GM19238 (cell line): ENCODE measurements at regions not wholly inside any gene's neighbourhood (a gene's known extent, or its start where the extent isn't known, plus 50 kb on each side); places are given as distances from the start of the nearest gene placed in this dataset.
"Not testable (repeated sequence)": the region's sequence is repeated elsewhere in the genome, so short reads cannot be mapped to it uniquely, and the experiment has no call there.

Experiments
- DNase-seq: peaks from one replicate; pipeline ENCODE4 v3.0.0; 2011; ENCODE audit warnings: low spot score; ENCODE audit not compliant: insufficient read length

DNA sequence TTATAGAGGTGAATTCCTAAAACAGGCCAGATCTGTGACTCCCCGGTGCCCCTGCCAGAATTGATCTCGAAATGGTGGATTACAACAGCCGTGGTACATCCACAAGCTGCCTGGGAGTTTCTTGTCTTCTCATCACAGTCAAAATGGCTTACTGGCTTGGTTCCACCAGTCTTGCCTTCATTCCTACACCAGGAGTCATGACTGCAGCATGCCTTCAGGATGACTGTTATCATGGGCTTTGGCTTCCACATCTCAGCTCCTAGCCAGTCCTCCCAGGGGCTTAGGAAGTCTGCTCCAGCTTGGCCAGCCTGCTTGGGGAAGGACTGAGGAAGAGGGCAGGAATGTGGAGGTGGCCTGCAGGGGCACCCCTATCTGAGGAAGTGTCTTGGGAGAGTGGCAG is 132.9 kb upstream of the NR3C1 start:
- DNase-seq = no peak

DNA sequence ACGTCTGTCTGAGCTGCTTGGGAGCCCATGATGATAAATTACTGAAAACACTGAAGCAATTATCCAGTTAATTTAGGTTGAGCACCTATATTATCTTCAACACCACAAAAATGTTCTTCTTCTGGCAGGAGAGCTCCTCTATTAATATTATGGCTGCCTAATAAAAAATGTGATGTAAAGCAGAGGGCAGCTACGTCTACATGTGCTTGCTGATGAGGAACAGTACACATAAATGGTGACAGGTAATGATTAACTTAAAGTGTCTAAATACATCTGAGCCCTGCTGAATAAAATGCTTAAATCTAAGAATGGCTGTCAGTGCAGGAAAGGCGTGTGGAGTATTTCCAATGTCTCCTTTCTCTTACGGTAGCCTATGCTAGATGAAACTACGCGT is 131.3 kb upstream of the NR3C1 start:
- no peak for DNase-seq

DNA sequence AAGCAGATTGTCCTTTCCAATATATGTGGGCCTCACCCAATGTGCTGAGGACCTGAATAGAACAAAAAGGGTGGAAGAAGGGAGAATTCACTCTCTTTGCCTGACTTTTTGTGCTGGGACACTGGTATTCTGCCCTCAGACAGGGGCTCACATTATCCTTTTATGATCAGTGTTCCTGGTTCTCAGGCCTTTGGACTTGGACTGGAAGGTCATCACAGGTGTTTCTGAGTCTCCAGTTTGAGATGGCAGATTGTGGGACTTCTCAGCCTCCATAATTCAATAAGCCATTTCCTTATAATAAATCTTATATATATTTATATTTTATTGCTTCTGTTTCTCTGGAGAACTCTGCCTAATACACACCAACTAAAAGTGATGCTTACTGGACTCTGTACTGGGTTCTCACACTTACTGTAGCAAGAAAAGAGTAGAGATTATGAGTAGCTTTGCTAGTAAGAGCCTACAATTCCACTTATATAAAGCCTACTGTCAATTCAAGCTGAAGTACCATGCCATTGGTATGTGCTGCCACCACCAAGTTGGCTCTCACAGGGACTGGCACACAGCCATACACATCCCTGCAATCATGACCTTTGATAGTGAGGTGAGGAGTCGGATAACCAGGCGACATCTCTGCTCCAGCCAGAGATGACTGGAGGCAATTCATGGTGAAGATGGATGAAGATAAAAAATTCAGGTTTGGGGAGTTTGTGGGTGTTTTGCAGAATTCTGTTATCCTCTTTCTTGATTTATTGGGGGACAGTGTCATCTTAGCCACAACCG is 130.7 kb upstream of the NR3C1 start:
- DNase-seq = no peak

DNA sequence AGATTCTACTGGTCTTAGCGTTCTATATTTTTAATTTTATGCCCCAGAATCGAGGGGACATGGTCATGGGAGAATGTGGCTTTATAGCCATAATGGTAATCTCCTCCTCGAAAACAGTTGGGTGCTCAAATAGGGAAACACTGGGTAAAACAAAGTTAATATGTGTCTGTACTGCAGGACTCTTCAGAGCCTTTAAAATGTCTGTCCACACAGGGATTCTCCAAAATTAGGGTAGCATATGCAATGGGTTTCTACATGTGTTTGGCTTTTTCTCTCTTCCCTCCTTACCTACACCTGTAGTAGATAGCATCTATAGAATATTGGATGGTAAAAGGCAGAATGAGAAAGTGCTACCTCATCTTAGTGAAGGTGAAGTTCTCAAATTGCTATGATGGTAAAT is 130.0 kb upstream of the NR3C1 start:
- no peak for DNase-seq

DNA sequence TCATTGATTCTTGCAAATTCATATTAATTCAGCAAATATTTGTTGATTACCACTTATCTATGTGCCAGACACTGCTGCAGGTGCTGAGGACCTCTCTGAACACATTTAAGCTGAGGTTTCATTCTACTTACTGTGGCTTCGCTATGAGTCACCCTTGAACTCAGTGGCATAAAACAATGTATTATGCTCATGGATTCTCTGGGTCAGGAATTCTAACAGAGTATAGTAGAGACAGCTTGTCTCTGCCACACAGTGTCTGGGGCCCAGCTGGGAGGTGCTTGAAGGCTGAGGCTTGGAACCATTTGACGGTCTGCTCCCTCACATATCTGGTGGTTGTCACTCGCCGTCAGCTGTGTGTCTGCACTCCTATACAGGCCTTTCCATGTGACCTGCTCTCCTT is 124.3 kb upstream of the NR3C1 start:
- no peak for DNase-seq

DNA sequence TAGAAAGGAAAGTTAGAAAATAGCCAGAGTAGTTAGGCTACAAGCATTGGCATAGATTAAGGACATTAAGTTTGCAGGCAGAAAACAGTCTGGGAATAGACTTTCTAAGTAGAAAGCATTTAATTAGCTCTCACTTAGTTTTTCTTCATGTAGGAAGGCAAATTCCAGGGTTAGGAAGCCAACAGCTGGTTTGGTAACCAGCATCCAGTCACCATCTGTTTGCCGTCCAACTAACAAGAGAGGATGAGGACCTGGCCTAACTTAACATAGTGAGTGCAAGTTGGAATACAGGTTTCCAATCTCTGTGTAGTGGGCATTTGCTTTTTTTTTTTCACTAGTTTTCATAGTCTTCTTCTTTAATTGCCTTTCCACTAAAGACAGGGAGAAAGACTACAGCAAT is 121.7 kb upstream of the NR3C1 start:
- no peak for DNase-seq

DNA sequence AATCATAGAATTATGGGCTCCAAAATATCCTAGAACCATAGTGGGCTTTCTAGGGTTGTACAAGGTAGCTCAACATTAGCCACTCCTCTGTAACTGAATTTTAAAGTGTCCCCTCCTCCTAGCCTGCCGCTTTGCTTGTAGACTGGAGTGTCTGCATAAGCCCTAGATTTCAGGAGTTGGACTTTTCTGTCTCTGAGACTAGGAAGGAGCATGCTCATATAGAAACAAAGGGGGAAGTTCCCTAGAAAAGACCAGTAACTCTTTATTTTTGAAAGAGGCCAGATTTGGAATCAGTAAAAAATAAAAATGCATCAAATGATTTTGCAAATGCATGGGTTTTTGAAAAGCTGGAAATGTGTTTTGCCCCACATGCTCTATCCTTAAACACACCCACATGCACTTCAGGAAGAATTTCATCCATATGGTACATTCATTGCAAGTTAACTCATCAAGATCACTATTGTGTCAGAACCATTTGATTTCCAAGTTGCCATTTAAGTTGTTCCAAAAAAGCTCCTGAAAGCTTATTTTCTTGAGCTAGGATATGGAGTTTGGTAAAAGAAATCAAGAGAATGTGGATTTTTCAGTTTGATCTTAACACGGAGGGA is 121.0 kb upstream of the NR3C1 start:
- DNase-seq = no peak

DNA sequence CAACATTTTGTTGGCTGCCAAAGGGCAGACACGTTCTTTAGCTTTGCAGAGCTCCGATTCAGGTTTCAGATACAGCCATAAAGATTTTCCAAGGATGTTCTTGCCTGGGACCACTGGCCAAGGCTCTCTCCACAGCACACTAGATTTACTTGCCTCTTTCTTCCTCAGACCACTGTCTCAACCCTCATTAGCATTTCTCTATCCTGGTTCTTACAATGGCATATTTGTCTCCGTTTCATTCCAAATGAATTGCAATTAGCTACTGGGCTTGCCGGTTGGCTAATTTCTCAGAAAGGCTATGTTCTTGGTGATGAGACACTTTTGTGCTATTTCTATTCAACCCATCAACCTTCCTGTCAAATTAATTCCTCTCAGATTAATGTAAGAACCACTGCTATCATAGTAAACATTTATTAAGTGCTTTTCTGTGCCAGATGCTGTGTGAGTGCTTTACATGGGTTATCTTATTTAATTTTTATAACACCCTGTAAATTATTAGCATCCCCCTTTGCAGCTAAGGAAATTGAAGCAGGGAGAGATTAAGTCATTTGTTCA is 118.4 kb upstream of the NR3C1 start:
- no peak for DNase-seq

DNA sequence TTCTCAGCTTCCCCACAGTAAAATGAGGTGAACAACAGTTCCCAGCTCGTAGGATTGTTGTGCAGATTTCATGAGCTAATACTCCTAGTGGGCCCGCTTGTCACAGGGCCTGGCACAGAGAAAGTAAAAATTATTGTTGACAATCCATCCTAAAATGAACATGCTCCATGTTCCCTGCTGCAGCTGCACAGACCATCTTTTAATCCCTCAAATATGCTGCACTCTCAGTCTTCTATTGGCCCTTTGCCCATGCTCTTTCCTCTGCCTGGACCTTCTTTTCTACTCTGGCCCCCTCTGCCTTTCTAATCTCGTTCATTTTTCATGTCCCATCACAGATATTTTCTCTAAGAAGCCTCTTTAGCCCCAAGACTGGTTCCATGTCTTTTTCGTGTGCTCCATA is 117.7 kb upstream of the NR3C1 start:
- no peak for DNase-seq

DNA sequence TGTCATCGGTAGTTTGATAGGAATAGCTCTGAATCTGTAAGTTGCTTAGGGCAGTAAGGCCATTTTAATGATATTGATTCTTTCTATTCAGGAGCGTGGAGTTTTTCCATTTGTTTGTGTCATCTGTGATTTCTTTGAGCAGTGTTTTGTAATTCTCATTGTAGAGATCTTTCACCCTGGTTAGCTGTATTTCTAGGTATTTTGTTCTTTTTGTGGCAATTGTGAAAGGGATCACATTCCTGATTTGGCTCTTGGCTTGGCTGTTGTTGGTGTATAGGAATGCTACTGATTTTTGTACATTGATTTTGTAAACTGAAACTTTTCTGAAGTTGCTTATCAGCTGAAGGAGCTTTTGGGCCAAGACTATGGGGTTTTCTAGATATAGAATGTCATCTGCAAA is 115.7 kb upstream of the NR3C1 start:
- DNase-seq = not testable (repeated sequence)

DNA sequence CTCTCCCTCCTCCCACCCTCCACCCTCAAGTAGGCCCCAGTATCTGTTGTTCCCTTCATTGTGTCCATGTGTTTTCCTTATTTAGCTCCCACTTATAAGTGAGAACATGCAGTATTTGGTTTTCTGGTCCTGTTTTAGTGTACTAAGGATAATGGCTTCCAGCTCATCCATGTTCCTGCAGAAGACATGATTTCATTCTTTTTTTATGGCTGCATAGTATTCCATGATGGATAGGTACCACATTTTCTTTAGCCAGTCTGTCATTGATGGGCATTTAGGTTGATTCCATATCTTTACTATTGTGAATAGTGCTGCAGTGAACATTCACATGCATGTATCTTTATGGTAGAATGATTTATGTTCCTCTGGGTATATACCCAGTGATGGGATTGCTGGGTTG is 114.3 kb upstream of the NR3C1 start:
- DNase-seq = not testable (repeated sequence)

DNA sequence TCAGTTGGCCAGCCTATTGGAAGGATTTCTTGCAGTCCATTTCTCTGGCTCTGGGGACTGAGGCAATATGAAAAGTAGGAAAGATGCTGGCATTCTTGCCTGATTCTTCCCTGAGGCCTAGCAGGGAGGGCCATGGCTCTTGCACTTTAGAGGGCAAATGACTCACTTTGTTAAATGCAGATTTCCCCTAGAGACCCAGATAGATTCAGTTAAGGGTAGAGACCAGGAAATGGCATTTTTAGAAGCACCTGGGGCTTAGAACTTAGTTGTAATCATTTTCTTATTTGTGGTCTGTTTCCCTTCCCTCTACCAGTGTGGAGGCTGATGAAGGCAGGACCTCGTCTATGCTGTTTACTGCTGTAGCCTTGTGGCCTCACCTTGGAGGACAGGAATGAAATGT is 112.8 kb upstream of the NR3C1 start:
- DNase-seq = no peak

DNA sequence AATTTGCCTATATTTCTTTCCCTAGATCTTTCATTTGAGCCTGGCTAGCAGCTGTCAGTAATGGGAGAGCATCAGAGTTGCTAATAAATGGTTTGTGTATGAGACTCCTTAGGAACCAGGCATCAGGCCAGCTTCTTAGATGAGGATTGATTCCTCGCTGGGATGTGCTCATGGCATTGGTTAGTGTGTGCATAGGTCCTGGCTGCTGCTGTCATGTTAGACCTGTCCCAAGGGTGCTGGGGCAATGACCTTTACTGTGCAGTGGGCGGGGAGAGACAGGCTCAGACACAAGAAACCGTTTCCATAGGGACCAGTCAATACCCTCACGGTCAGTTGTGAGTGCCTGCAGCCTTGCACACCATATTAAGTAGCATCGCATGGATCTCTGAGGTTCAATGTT is 112.3 kb upstream of the NR3C1 start:
- DNase-seq = no peak

DNA sequence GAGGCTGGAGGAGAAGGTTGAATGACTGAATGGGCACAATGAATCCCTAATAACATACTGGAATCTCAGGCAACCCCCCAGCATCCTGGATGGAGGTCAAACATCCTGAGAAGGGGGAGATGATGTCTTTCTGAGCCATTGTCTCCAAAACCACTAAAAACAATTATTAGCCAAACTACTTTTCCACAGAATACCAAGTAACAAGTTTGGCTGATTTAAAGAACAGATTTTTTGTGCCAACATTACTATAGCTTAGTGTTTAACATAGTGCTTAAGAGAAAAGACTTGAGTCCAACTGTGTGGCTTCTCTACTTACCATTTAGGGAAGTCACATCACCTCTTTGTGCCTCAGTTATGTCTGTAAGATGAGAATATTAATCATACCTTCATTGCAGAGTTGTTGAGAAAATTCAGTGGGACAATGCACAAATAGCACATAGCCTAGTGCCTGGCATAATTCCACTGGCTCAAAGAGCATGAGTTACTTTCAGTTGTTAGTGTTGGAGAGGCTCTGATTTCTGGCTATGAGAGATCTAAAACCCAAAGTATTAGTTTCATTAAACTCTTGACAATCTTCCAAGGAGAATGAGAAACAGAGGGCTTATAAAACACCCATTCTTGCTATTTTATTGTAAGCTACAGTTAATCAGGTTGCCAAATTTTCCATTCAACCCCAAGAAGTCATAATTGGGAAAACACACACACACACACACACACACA is 111.3 kb upstream of the NR3C1 start:
- DNase-seq = no peak

DNA sequence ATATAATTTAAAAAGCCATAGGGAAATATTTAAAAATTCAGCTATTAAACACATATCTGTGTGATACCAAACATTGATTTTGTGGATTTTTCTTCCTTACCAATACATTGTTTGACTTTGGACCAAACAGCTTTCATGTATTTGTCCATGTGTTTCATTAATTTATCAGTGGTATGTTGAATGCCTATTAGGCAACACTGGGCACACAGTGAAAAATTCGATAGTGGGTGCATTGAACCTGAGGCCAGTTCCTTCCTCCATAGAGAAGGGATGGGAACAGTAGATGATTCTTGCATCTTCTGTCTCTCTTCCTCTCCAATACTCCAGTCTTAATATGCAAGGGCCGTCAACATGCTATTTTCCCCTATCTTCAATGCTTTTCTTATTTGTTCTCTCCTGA is 110.2 kb upstream of the NR3C1 start:
- no peak for DNase-seq

DNA sequence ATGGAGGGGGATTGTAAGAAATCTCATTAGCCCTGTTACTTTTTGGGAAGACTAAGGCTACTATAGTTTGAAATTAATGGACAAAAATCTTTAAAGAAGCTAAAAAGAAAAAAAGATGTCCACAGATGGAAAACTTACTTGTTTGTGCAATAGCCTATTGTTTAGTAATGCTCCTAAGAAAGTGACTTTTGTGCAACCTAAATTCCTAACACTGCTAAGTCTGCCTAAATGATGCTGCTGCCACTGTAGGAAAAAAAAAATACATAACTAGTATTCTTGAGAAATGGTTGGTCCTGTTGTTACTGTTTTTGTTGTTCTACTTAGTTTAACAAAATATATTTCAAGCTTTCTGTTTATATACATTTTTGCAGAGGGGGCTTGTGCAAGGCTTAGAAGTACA is 108.2 kb upstream of the NR3C1 start:
- no peak for DNase-seq

DNA sequence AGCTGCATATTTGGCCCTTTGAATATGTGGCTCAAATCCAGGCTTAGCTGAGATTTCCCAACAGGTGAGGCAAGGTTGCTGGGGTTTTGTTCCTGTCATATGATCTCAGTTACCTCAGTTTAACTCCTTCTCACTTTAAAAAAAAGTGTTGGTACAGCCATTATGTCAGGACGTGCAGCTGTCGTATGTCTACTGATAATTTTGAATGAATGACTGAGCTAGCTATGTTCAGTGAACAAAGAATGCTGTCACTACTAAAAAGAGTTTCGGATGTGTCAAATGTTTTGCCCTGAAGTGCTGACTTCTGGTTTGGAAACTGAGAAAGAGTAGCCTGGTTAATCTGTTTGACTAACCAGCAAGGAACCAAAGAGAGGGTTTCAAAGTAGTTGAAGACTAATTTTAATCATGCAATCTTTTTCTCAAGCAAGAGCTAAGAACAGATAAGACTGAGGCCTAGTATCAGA is 106.3 kb upstream of the NR3C1 start:
- no peak for DNase-seq

DNA sequence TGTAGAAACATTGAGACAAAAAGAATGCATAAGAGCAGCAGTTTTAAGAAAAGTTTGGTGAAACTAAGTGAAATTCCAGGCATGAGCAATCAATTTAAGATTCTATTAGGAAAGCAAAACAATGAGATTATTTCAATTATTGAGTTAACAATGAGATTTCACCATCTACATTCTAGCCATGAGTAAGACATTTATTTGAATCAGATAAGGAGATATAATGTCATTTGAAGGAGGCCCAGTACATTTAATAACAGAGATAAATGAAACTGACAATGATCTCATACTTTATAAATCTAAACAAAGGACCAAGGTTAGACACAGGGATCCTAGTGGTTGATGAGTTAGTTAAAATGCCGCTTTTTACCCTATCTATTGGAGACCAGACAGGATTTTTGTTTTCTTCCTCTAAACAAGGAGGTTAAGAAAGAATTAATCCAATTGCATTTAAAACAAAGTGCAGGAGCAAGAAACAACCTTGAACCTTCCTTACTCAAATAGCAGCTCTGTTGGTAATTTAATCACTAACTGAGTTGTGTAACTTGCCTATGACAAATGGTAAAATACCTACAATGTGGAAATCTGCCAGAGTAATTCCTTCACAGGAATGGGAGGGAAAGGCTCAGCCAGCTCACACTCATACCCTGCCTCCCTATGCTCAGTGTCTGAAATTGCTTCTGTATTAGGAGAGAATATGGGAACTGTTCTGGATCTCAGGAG is 103.5 kb upstream of the NR3C1 start:
- DNase-seq = no peak

DNA sequence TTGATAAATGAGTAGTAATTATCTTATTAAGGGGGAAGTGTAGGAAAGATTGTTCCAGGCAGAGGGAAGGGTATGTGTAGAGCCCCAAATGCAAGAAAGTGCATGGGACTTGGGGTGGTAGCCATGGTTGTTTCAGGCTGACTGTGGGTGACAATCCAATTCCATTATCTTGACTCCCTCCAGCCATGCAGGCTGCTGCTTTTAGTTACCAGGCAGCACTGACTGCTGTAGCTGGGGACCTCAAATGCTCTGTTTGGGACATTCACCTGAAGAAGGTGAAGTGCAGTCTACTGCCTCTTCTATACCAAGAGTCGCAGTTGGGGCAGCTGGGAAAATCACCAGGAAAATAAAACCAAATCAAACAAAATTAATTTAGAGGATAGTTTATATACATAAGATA is 102.4 kb upstream of the NR3C1 start:
- DNase-seq = no peak

DNA sequence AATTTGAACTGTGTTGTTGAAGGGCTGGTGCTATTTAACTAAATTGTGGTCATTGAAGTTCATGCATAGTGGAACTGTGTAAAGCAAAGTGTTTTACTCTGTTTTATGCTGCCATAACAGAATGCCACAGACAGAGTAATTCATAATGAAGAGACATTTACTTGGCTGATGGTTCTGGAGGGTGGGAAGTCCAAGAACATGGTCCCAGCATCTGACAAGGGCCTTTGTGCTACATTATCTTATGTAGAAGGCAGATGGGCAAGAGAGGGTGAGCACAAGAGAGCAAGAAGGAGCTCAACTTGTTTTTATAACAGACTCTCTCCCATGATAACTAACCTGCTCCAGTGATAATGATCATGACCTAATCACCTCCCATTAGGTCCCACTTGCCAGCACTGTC is 101.9 kb upstream of the NR3C1 start:
- no peak for DNase-seq

DNA sequence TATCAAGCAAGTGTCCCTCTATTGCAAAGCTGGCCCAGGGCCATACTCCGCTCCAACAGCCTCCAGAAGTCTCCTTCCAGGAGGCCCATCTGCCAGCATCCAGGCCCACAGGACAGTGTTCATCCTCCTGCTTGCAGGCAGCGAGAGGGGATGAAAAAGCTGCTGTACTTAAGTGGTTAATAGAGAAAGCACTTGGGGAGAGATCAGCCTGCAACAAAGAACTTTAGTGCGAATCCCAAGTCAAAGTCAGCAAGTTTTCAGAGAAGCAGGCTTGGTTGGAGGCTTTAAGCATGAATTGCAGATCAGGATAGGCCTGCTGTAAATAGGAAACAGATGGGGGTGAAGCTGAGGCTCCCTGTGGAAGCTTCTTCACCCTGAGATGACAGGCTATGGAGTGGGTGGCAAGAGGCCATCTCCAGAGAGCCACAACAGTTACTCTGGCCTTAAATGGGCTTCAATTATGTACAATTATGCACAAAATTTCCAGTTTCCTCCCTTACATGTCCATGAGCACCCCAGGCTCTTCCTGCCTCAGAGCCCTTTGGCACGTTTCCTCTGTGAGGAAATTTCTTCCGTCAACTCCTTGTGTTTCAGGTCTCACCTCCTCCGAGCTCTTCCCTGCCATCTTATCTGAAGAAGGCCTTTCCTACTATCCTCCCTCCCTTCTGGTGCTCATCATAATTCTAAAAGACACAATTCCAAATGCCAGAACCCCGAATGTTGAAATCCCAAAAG is 98.0 kb upstream of the NR3C1 start:
- DNase-seq = no peak
